ENCODE measurements at regions not wholly inside any gene's neighbourhood (a gene's known extent, or its start where the extent isn't known, plus 50 kb on each side); places are given as distances from the start of the nearest gene placed in this dataset.
"Not testable (repeated sequence)": the region's sequence is repeated elsewhere in the genome, so short reads cannot be mapped to it uniquely, and the experiment has no call there.

DNA sequence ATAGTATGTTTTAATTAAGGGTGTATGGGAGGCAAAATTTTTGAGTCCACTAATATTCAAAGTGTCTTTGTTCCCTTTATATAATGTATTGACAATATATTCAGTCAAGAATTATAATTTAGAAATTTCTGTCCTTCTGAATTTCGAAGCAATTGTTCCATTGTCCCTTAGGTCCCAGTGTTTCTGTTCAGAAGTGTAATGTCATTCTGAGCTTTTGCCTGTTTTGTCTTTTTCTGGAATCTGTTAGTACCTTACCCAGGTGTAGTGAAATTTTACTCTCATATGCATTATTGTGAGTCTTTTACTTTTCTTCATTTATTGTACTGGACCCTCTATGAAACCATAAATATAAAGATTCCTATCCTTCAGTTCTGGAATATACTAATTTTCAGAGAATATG, 505.7 kb upstream of the KIF2B start:
- no peak for DNase-seq

DNA sequence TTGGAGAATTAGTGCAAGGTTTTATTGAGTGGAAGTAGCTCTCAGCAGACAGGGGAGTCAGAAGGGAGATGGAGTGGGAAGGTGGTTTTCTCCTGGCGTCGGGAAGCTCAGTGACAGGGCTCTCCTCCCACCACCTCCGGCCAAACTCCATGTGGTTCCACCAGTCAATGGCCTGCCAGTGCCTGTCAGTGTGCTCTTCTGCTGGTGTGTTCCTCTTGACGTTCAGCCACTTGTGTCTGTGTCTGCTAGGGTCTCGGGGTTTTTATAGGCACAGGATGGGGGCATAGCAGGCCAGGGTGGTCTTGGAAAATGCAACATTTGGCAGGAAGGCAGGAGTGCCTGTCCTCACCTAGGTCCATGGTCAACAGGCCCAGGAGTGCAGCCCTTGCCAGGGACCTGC, 506.7 kb upstream of the KIF2B start:
- DNase-seq, result no peak

DNA sequence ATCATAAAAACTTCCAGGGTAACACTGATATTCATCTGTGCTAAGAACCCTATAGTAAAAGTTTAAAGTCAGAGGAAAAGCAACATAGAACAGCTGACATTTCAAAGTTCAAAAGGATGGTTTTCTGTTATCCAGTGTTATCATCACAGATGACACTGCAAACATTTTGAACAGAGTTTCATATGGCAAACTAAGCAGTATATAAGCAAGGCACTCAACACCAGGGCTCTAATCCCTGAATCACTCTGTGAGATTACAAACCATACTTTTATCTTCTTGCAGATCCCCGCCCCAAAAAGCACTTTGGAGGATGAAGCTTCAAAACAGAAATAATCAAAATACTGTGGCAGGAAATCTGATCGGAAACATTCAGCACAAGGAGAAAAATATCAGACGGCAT, 508.2 kb upstream of the KIF2B start:
- no peak for DNase-seq

DNA sequence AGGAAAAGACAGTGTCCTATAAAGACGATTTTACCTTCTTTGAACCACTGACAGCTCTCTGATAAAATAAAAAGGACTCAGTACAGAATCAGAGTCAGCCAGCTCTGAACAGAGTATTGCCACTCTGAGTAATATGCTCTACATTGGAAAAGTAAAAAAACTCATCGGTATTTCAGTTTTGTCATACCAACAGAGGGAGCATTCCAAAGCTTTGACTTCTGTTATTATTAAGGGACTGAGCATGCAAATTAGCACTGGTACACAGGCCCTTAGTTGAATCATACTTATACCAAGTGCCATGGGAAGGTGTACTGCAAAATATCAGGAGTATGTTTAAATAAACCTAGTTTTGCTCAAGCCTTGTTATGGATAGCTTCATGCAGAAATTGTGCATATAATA, 509.0 kb upstream of the KIF2B start:
- no peak for DNase-seq

DNA sequence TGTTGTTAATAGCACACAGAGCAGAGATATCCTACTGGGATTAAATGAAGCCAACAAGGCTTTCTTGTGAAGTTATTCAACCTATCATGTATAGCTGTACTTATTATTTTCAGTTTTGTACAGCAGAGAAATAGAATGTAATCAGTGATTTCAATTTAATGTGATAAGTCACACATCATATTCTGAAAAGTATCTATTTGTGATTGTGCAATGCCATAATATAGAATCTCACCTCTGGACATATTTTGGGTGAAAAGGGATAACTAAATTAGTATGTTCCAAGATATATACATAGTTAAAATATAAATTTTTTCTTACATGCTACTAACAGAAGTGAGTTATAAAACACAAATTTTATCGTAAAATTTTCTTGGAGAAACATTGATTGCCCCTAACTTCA, 544.3 kb upstream of the KIF2B start:
- no peak for DNase-seq

DNA sequence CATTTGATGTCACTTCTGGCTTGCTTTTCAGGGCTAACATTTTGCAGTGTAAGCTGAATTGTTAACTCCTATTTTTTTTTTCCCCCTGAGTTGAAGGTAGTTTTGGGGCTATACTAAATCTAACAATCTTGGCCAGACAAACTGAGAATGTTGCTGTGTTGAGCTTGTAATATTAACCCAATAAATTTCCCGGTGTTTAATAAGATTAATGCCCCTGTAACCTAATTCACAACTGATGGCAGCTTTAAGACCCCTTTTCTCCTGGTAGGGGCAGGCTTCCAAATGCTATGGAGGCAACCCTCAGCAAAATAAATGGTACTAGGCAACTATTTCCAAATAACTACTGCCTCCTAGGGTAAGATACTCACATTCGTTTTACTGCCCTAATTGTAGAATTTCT, 549.6 kb upstream of the KIF2B start:
- DNase-seq, result no peak

DNA sequence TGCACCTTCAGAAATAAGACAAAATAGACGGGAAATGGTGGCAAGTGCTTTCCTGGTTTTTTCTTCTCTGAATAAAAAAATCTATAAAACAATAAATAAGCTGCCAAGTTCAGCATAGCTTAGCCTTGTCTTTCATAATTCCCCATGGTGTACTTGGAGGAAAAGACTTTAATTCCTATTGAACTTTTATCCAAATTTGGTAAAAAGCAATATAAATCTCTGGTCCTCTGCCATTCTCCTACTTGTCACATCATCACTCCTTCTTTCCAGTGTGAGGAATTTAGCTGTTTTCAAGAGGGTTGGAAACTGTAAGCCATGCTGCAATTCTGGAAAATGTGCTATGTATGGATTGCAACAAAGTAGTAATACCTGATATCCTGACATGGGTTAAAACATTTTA, 551.8 kb upstream of the KIF2B start:
- no peak for DNase-seq

DNA sequence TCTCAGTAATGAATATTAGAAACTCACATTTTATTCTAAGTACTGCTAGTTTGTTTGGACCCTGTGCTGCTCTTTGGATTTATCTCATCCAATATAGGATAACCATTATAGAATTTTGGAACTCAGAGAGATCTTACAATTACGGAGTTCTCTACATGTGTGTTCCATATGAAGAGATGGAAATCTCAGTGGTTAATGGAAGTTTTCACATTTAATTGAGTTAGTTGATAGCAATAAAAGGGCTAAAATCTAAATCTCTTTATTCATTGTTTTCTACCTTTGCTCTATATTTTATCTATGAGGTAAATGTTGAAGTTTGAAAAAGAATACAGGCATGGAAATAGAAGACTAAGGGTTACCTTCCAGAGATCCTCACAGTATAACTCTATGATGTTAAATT, 558.0 kb upstream of the KIF2B start:
- no peak for DNase-seq

DNA sequence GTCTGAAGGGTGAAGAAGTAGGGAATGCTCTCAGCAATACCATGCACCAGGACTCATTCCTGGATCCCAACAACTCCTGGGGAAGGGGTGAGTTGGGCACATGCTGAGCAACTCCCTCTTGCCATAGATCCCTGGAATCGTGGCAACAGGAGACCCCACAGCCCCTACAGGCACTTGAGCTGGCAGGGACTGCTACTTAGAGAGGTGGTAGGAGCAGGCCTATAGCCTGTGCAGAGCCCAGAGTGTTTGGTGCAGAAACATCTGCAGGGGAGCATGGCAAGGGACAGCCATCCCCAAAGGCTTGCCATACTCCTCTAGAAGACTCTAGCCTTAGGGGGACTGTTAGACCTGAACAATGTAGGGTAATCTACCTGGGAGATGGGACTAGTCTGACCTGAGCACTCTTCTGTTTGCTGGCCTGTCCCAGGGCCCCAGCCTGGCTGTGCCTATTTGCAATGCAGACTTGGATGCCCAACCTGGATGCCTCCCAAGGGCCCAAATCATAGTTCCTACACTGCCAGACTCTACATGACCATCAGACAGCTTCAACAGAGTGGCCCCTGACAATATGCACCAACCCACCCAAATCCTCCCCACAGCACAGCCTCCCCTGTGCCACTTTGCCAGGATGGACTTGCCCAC, 568.6 kb upstream of the KIF2B start:
- no peak for DNase-seq

DNA sequence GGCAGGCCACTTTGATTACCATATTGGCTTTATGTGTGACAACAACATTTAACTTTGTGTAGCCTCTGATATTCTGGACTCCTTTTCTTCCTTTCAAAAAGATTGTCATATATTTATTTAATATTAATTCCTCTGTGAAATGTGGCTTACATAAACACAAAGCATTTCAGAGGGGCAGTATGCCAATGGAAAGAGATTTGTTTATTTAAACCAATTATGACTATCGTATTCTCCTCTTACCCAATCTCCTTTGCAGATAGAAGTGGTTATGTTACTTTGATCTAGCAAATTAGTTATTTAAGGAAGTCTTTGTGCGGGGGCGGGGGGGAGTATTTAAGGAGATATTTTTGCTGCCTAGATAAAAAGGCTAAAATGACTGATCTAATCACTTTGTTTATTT, 573.7 kb upstream of the KIF2B start:
- no peak for DNase-seq

DNA sequence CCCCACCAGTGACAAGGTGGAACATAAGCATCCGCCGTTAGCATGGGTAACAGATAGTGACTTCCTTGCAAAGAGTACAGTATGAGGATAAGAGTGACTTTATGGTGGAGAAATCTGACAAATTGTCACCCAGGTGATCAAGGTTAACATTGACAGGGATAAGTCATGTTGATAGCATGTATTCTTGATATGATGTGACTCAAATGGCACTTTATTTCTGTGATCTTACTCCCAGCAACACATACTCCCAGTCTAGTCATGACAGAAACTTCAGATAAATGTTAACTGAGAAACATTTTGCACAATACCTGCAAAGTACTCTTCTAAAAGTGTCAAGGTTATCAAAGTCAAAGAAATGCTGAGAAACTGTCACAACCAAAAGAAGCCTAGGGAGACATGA, 588.6 kb upstream of the KIF2B start:
- no peak for DNase-seq

DNA sequence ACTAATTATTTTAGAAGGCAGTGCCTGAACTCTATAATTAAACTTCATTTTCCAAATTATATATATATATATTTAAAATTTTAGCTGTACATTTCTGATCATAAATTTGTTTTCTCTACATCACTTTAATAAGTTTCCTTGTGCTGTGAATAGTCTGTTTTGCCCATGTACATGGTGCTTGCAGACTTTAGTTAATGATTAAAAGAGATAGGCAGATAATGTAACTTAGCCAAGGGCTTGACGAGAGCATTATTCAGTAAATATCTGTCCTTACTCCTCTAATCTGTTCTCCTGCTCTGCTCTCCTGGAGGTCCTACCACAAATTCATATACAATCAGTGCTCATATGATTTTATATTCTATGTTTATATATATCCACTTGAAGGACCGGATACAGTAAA, 595.2 kb upstream of the KIF2B start:
- no peak for DNase-seq

DNA sequence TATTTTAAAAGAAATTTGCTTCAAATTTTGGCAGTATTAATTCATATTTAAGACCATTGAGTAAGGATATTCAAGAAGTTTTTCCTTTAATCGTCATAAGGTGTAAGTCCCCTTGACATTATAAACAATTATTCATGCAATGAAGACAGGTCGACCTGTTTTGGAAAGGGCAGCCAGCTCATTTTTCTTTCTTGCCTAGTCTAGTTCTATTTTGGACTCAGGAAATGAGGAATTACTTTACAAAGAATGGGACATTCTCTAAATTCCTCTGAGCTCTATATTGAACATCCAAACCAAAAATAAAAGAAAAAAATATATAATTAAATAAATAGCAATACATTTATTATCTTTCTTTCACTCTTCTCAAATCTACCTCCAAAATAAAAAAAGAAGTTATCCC, 595.6 kb upstream of the KIF2B start:
- DNase-seq, result no peak

DNA sequence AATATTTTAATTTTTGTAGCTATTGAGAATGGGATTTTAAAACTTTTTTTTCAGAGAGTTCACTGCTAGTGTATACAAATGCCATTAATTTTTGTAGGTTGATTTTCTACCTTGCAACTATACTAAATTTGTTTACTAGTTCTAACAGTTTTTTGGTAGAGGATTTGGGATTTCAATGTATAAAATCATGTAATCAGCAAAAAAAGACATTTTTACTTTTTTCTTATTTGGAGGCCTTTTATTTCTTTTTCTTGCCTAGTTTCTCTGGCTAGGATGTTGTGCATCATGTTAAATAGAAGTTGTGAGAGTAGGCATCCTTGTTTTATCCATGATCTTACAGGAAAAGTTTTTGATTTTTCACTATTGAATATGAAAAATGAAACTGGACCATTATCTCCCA, 602.9 kb upstream of the KIF2B start:
- DNase-seq, result no peak

DNA sequence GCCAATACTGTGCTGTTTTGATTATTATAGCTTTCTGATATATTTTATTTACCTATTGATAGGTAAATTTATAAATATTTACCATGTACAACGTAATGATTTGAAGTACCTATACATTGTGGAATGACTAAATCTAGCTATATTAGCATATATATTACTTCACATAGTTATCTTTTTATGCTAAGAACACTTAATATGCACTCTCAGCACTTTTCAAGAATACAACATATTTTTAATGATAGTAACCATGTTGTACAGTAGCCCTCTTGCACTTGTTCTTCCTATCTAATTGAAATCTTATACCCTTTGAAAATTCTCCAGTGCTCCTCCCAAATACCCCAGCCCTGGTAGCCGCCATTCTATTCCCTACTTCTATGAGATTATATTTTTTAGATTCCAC, 604.0 kb upstream of the KIF2B start:
- no peak for DNase-seq

DNA sequence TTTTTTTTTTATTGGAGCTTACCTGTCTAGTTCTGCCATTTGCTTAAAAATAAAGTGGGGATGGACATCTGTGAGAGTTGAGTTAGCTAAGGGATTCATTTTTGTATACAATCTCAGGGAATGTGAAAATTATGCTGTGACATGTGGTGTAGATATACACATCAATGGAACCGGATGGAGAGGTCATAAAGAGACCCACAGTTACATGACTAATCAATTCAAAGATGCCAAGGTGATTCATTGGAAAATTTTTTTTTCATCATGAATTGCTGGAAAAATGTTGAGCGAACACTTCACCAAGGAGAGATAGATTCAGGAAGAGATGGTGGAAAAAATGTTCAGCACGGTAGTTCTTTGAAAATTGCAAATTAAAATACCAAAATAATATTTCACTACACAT, 605.4 kb upstream of the KIF2B start:
- DNase-seq, result no peak

DNA sequence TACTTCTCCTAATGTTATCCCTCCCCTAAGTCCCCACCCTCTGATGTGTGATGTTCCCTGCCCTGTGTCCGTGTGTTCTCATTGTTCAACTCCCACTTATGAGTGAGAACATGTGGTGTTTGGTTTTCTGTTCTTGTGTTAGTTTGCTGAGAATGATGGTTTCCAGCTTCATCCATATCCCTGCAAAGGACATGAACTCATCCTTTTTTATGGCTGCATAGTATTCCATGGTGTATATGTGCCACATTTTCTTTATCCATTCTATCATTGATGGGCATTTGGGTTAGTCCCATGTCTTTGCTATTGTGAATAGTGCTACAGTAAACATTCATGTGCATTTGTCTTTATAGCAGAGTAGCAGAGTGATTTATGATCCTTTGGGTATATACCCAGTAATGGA, 613.8 kb upstream of the KIF2B start:
- DNase-seq, result not testable (repeated sequence)

DNA sequence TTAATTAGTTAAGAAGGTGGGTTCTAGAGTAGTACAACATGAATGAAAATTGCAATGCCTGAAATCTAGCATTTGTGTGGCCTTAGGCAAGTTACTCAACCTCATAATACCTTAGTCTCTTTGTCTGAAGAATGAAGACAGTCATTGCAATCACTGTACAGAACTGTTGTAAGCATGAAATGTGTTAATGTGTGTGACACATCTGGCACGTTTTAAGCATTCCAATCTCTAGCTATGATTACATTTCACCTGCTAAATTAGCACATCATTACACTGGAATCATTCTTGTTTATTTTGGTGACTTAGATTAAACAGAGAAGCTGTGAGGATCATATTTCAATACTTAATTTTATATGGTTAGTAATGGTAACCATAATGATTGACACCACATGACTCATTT, 629.7 kb upstream of the KIF2B start:
- no peak for DNase-seq

DNA sequence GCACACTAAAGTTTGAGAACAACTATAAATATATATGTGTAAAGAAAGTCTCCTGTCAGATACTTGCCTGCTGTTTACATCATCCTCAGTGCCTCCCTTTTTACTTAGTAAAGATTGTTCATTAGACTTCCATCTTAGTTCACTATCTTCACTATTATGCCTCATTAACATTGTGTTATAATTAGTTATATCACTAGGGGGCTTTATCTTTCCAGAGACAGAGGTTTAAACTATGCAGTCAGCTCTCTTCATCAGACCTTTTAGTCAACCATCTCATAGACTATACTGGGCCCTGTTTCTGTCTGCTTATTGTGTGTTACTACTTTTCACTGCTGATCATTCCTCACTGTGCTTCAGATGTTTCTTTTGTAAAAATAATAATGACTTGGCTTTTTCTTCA, 630.8 kb upstream of the KIF2B start:
- no peak for DNase-seq

DNA sequence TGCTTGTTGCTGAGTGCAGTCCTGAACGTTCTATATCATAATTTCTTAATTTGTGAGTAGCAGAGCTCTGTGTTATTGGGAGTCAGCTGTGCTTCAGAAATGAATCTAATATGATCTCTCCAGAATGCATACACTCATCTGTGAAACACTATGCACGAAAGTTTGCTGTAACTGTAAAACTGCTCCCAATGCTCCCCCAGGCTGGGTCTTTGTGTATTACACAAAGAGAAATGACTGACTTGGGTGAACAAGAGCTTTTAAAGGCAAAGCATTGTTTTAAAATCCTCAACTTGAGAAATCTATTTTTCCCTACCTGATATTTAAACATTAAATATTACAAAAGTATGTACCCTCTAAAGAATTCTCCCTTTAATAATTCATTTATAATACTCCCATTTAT, 636.7 kb upstream of the KIF2B start:
- no peak for DNase-seq

DNA sequence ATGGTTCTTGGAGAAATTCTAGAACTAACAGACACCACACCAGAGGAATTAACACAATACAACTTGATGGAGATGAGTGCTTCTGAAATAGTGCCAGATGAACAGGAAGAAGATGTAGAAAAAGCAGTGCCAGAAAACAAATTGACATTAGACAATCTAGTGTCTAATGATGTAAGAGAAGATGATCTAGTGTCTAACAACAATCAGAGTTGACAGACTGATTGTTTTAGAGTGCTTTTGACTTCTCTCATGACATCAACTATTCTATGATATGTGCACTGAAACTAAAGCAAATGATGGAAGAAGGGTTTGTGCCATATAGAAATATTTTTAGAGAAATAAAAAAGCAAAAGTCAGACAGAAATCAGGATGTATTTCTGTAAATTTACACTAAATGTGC, 646.1 kb upstream of the KIF2B start:
- no peak for DNase-seq

DNA sequence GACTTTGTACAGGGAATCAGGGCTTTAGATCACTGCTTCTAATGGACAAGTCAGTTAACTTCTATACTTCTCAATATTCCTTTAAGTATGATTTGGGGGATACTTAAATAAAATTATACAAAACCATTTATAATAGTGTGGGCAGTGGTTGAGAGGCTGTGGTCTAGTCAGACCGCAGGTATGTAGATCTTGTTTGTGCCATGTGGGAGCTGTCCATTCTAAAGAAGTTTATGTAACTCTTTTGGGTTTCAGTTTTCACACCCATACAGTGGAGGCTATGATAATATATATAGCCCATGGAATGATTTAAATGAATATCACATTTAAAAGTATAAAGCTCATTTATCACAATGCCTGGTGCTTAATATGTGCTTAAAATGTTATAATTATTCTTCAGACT, 654.3 kb upstream of the KIF2B start:
- no peak for DNase-seq

DNA sequence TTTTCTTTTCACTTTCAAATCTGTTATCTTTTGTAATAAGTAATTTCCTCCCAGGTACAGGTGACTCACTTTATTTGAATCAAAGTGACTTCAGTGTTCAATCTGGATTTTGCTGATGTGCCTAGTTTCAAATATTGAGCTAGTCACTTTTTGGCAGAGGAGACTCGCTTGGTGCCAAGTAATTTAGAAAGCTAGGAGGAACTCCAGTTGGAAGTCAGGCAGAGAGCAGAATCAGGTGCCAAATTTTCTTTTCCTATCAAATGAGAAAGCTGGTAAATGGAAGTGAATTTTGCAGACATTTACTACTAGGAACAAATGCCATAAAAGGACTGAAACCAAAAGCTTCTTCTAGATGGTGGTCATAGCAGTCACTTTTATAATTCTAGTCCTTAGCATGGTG, 656.0 kb upstream of the KIF2B start:
- no peak for DNase-seq

DNA sequence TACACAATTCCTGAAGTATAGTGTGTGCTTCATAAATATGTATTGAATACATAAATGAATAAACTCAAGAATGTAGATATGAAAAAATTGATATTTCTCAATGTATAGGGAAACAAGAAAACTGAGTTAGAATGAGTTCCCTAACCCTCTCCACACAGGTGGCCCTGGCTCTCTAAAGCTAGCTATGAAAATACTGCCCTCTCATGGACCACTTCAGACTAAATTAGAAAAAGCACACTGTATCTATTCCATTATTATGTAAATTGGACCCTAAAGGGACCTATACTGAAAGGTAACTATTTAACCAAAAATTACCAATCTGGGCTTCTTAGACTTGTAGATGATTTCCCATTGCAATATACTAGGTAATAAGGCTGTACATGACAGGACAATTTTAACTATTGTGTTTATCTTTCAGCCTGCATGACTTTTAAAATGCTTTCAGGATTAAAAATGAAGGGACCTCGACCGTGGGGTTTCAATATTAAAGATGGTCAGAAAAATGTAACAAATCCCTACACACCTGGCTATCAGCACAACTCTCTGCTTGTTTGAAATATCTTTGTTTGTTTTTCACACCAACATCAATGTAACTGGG, 672.5 kb upstream of the KIF2B start:
- peak in 2 of 3 experiments; percentile 19 to 31 for DNase-seq

DNA sequence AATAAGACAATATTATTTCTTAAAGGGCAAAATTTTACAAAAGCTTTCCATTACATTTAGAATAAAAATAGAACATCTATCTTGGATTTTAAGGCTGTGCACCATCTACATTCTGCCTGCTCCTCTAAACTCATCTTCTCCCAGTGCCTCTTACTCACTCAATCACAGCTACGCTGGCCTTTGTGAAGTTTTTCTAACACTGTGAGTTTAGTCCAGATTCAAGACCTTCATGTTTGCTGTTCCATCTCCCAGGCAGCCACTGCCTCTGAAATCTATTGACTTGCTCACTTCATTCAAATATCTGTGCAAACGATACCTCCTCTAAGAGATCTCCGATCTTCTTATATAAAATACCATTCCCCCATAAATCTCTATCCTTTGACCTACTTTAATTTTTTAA, 673.4 kb upstream of the KIF2B start:
- no peak for DNase-seq

DNA sequence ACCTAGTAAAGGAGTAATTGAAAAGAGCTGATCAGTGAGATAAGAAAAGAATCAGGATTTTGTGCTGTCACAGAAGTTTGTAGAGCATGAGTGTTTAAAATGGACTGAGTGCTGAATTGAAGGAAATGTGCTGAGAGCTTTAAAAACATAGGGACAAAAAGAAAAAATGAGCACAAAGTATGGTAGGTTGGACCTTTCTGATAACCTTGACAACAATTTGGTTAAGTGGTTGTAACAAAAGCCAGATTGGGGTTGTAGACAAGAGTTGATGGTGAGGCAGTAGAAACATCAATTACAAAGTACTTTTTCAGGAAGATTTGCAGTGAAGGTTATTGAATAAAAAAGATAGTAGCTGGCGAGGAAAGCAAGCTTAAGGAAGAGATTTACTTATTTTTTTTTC, 674.7 kb upstream of the KIF2B start:
- no peak for DNase-seq
